ENCODE measurements at regions not wholly inside any gene's neighbourhood (a gene's known extent, or its start where the extent isn't known, plus 50 kb on each side); places are given as distances from the start of the nearest gene placed in this dataset.
"Not testable (repeated sequence)": the region's sequence is repeated elsewhere in the genome, so short reads cannot be mapped to it uniquely, and the experiment has no call there.

- no peak overlapping the region for H3K4me3 ChIP-seq (ENCODE audit: low read depth, low read length)
- peak; percentile 8 for DNase-seq (ENCODE audit: low read depth, low spot score)
- TF ChIP-seq CTCF (IDR thresholded peaks at IDR 0.05; ENCODE audit: low read depth, low read length), result no peak
- in situ Hi-C loops (cut with HindIII; ENCODE audit: low sequenced_read_pairs), result no loop called here
Measured at GRCh38 chr11:38543986-38544385, 1946.0 kb upstream of the RAG2 start.

DNA sequence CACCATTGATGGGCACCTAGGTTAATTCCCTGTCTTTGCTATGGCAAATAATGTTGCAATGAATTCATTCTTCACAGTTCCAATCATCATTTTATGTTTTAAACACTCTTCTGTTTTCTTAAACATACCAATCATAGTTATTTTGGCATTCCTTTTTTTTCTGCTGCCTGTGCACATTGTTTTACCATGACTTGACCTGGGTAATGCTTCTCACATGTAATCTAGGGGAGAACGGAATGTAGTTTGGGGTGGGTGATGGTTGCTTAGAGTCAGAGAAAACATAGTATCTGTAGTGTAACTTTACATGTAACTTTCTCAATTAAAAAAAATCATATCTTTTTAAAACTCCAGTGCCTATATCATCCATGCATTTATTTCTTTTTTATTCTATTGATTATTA lies 1945.3 kb upstream of the RAG2 start:
- TF ChIP-seq CTCF (IDR thresholded peaks at IDR 0.05; ENCODE audit: low read depth, low read length), result no peak
- peak; percentile 68 for DNase-seq (ENCODE audit: low read depth, low spot score)
- H3K4me3 ChIP-seq (ENCODE audit: low read depth, low read length), result no peak overlapping the region
- in situ Hi-C loops (cut with HindIII; ENCODE audit: low sequenced_read_pairs), result no loop called here

- no peak overlapping the region for H3K4me3 ChIP-seq (ENCODE audit: low read depth, low read length)
- DNase-seq (ENCODE audit: low read depth, low spot score), result no peak
- TF ChIP-seq CTCF (IDR thresholded peaks at IDR 0.05; ENCODE audit: low read depth, low read length), result no peak
- in situ Hi-C loops (cut with HindIII; ENCODE audit: low sequenced_read_pairs), result no loop called here
Measured at GRCh38 chr11:38538866-38539680, 1941.0 kb upstream of the RAG2 start.

- no peak for TF ChIP-seq CTCF (IDR thresholded peaks at IDR 0.05; ENCODE audit: low read depth, low read length)
- H3K4me3 ChIP-seq (ENCODE audit: low read depth, low read length), result no peak overlapping the region
- DNase-seq (ENCODE audit: low read depth, low spot score), result no peak
- in situ Hi-C loops (cut with HindIII; ENCODE audit: low sequenced_read_pairs), result no loop called here
Measured at GRCh38 chr11:38530226-38530625, 1932.2 kb upstream of the RAG2 start.

DNA sequence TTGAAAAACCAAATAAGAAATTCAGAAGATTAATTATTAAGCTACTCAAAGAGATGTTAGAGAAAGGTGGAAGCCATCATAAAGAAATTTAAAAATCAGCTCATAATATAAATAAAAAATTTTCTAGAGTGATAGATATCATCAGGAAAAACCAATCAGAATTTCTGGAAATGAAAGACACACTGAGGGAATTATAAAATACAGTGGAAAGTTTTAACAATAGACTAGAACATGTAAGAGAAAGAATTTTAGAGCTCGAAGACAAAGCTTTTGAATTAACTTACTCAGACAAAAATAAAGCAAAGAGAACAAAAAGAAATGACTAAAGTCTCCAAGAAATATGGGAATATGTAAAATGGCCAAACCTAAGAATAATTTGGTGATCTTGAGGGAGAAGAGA lies 1926.9 kb upstream of the RAG2 start:
- in situ Hi-C loops (cut with HindIII; ENCODE audit: low sequenced_read_pairs), result no loop called here
- TF ChIP-seq CTCF (IDR thresholded peaks at IDR 0.05; ENCODE audit: low read depth, low read length), result no peak
- no peak overlapping the region for H3K4me3 ChIP-seq (ENCODE audit: low read depth, low read length)
- no peak for DNase-seq (ENCODE audit: low read depth, low spot score)

DNA sequence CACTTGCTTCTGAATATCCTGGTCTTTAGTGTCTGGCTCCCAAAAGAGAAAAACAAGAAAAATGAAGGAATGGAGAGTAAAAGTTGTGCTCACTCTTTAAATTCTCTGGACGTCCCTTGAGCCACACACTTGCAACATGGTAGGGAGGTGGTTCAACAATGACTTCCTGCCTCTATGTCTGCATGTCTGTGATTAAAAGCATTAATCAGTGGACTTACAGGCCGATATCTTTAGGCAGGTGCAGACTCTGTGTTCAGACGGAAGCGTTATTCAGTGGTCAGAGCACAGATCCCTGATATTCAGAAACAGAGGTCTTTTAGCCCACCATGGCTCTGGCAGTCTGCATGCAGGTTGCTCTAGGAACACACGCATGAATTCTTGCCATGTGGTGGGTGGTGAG lies 1920.0 kb upstream of the RAG2 start:
- no peak overlapping the region for H3K4me3 ChIP-seq (ENCODE audit: low read depth, low read length)
- DNase-seq (ENCODE audit: low read depth, low spot score), result no peak
- no peak for TF ChIP-seq CTCF (IDR thresholded peaks at IDR 0.05; ENCODE audit: low read depth, low read length)
- in situ Hi-C loops (cut with HindIII; ENCODE audit: low sequenced_read_pairs), result no loop called here

- H3K4me3 ChIP-seq (ENCODE audit: low read depth, low read length); DNase-seq (ENCODE audit: low read depth, low spot score); in situ Hi-C loops (cut with HindIII; ENCODE audit: low sequenced_read_pairs): not testable (repeated sequence)
Measured at GRCh38 chr11:38512830-38513229, 1914.8 kb upstream of the RAG2 start.
